HG03097 (cell line): ENCODE measurements at regions not wholly inside any gene's neighbourhood (a gene's known extent, or its start where the extent isn't known, plus 50 kb on each side); places are given as distances from the start of the nearest gene placed in this dataset.

Source experiments
- ATAC-seq: cut with Tn5 transposase; IDR thresholded peaks from one replicate; pipeline ENCODE4 v1.9.1; 2021; ENCODE audit not compliant: unreplicated experiment, low FRiP score

DNA sequence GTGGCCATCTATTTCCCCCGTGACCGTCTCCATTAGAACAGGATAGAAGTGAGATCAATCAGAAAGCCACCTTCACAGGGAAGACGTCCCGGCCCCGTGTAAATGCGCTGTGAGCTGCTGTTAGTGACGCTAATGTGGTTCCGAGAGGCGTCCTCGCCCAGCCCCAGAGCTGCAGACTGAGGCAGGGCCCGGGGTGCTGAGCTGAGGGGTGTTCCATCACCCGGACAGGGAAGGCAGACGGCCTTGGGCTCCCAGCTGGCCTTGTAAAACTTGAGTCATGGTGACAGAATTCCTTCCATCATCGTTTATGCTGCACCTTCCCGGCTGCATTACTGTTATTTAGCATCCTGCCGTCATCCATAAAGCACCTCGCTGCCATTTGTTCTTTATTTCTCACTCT, 195.3 kb upstream of the CTBP2 start:
- ATAC-seq = no peak

- ATAC-seq = no peak
Observed at GRCh38 chr10:125350519-125350918, 190.2 kb upstream of the CTBP2 start.

DNA sequence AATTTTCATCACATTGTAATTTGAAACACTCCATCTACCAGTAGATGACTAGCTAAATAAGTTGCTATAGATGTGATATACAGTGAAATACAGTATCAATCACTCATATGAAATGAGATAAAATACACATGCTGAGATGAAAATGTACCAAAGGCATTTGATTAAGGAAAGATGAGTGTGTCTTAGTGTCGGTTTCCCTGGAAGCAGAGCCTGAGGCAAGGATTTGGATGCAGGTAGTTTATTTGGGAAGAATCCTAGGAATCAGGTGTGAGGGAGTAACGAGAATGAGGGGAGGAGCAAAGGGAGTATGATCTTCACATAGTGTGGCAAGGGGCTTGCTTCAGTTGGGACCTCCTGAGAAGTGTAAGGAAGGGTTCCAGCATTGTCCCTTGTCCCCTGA, 188.2 kb upstream of the CTBP2 start:
- no peak for ATAC-seq

GRCh38 chr10:125344573-125345171, 184.3 kb upstream of the CTBP2 start:
- ATAC-seq = peak; percentile 98

- ATAC-seq = no peak
Observed at GRCh38 chr10:125343983-125344382, 183.6 kb upstream of the CTBP2 start.

DNA sequence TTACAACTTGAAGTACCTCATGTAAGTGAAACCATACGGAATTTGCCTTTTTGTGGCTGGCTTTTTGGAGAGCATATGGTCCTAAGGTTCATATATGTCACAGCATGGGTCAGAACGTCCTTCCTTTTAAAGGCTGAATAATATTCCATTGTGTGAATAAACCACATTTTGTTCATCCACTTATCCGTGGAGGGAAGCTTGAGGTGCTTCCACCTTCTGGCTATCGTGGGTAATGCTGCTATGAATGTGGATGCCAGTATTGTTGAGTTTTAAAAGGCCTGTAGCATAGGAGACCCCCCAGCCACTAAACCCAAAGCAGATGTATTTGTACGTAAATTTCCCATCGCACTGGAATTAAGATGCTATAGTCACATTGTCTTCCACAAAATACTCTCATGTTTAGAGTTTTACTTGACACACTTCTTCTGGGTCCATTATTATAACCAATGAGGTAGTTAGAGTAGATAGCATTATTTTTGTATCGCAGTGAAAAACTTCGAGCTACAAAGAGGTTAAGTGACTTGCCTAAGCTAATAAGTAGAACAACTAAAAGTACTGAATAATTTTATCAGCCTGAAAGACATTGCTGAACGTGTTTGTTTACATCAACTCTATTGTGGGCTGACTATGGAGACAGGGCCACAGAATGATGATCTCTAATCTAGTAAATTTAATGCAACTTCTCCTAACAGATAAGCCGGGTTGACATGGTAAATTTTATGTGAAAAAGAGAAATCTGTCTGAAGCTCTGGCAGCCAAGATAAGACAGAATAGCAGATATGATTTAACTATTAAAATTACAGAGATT, 183.0 kb upstream of the CTBP2 start:
- ATAC-seq = no peak

DNA sequence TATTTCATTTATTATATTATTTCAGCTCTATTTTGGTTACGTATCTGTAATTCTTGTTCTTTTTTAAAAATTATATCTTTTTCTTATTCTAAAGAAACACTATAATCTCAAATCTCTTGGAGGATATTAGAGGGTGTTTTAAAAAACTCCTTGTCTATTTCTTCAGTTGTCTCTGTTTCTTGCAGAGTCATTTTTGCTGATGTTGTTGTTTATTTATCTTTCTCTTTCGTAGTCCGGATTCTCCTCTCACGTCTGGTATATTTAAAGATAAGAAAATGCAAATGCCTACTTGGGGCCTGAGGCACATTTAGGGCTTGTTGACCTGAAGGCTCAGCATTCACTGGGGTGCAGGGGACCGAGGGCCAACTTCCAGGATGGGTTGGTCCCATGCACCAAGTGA, 181.2 kb upstream of the CTBP2 start:
- no peak for ATAC-seq

- no peak for ATAC-seq
Observed at GRCh38 chr10:125340903-125341302, 180.5 kb upstream of the CTBP2 start.

GRCh38 chr10:125337510-125337909, 177.1 kb upstream of the CTBP2 start:
- ATAC-seq = no peak

GRCh38 chr10:125334545-125334944, 174.2 kb upstream of the CTBP2 start:
- no peak for ATAC-seq

GRCh38 chr10:125333769-125334168, 173.4 kb upstream of the CTBP2 start:
- ATAC-seq = no peak

DNA sequence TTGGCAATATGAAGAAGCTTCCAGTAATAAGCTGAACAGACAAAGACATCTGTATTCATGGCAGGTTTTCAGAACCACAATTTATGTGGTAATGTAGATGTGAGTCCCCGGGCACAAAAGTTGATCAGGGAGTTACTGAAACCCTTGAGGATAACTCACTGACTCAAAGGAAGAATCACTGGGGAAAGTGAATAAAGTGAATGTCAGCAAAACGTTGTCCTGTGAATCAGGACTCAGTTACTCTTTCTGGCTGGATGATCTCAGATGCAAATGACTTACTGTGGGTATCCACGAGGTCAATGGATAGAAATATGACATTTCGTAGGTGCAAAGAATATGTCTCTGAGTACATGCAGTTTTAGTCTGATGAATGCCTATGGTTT, 172.8 kb upstream of the CTBP2 start:
- ATAC-seq = no peak

GRCh38 chr10:125332548-125333208, 172.3 kb upstream of the CTBP2 start:
- ATAC-seq = no peak

DNA sequence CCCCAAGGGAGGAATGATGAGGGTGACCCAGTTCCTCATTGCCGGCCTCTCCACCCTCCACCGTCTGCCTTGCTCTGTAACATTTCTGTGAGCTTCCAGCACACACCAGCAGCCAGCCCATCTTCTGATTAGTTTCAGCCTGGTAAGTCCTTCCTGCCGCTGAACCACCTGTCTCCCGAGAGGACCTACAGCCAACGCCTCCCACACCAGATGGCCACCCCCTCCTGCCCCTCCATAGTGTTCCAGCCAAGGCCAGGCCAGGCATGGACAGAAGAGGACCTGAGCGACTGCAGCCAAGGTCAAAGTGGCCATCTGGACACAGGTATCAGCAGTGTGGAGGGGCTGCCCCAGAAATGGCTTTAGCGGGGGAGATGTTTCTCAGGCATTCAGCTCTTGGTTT, 170.7 kb upstream of the CTBP2 start:
- ATAC-seq = no peak

GRCh38 chr10:125329056-125329455, 168.7 kb upstream of the CTBP2 start:
- ATAC-seq = no peak

- no peak for ATAC-seq
Observed at GRCh38 chr10:125325326-125325725, 165.0 kb upstream of the CTBP2 start.

- no peak for ATAC-seq
Observed at GRCh38 chr10:125316436-125316835, 156.1 kb upstream of the CTBP2 start.

DNA sequence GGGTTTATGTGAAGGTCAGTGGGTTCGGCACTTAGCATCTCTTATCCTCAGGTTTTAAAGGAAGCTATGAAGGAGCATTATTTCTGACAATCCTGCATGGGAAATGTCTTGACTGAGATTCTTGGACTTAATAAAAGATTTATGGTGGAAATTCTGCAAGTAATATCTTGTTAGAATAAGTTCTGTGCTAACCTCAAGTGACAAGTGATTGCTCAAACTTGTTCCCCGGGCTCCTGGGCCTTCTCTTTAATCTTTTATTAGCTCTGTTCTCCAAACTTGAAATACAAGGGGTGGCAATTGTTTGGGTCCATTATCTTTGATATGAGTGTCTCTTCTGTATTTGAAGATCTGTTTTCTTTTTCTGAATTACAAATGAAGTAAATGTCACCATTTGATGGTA, 140.6 kb upstream of the CTBP2 start:
- no peak for ATAC-seq

DNA sequence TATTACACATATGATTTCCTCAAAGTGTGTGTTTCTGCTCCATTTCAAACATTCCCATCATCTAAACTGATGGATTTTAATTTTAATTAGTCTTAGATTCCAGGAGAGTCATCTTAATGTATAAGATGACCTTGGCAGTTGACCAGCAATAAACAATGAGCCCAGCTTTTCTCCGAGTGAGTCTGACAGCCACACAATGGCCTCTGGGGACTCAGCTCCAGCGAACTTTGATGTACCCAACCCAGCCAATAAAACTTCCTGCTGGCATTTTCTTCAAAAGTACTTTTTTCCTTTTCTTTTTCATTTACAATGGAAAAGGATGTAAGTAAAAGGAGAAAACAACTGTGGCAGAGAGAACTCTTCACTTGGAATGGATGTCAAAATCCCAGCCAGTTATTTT, 139.1 kb upstream of the CTBP2 start:
- no peak for ATAC-seq

- ATAC-seq = no peak
Observed at GRCh38 chr10:125296598-125296997, 136.2 kb upstream of the CTBP2 start.

DNA sequence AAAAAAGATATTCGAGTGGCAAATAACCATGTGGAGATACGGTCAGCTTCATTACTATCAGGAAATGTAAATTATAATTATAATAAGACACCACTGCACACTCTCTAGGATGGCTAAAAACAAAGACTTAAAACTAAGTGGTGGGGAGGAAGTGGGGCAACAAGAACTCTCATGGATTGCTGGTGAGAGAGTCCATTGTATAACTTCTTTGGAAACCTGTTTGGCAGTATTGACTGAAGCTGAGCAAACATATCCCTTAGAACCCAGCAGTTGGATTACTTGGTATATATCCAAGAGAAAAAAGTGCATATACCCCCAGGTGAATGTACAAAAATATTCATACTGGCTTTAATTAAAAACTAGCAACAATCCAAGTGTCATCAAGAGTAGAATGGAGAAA, 133.7 kb upstream of the CTBP2 start:
- ATAC-seq = no peak

DNA sequence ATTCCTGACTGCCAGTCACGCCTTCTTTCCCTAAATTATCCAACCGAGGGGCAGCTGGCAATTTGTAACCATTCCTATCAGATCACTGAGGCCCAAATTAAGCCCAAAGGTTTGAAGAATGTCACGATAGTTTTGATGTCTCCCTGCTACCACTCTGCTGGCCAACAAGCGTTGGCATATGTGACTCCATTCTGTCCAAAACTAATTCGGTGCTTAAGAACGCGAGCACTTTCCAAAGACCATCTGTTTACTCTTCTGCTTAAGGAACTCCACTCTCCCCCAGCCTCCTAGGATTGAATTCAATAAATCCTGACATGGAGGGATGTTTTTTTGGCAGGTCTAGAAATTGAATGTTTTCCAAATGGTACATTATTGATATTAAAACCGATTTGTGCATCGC, 131.5 kb upstream of the CTBP2 start:
- ATAC-seq = no peak
